ENCODE measurements at regions not wholly inside any gene's neighbourhood (a gene's known extent, or its start where the extent isn't known, plus 50 kb on each side); places are given as distances from the start of the nearest gene placed in this dataset.

GRCh38 chr14:58808828-58809227 is 171.1 kb downstream of the DACT1 start:
- Histone ChIP-seq H2AFZ (ENCODE audit: low read depth, low read length, poor library complexity, severe bottlenecking) (peak overlapping the region; percentile 2), H3K9ac (ENCODE audit: low read length) (no peak overlapping the region), H3K36me3 (ENCODE audit: control insufficient read depth in 1 of 2, insufficient read depth in 2 of 2, low read length in 2 of 2) (no peaks in the 10 kb centered on the region), H3K4me2 (ENCODE audit: low read length) (no peak overlapping the region), H3K9me2 (ENCODE audit: insufficient read depth) (no peaks in the 10 kb centered on the region), H3K79me2 (ENCODE audit: insufficient read depth, low read length) (no peaks in the 10 kb centered on the region), H3K27ac (ENCODE audit: low read depth, low read length) (no peak overlapping the region), H4K20me1 (ENCODE audit: insufficient read depth) (no peaks in the 10 kb centered on the region), H3K9me3 (ENCODE audit: control insufficient read depth in 1 of 2, insufficient read depth in 1 of 2, low read depth in 1 of 2, low read length in 2 of 2) (no peaks in the 10 kb centered on the region), H3K4me3 (replicated peaks in 1 of 2; ENCODE audit: low read depth in 1 of 2, low read length in 2 of 2) (no peak overlapping the region), H3K4me1 (ENCODE audit: control insufficient read depth in 1 of 2, insufficient read depth in 2 of 2, low read length in 2 of 2) (0 out of 4 replicates have a peak, but pooled peaks cover 0 to 2% of the 10 kb centered on the region in 2 experiments), H3K27me3 (ENCODE audit: insufficient read depth, low read length) (no peaks in the 10 kb centered on the region)
- no peak for ATAC-seq
- DNase-seq (ENCODE audit: low read depth, low spot score), result no peak
- intact Hi-C loops (cut with micrococcal nuclease), result no loop called here
- RAD21 ChIA-PET (ENCODE audit: low non-redundant PET in 1 of 2, low total read pairs in 2 of 2, uncharacterized antibody in 2 of 2, unreplicated experiment in 2 of 2), result no interaction called here
- CTCF ChIA-PET, result no interaction called here
- POLR2A ChIA-PET, result no interaction called here
- no peak for TF ChIP-seq YY1 (IDR thresholded peaks at IDR 0.05; ENCODE audit: extremely low read depth, insufficient replicate concordance, low read depth, low read length)
- no TSS peak for BruUV-seq (replicated peaks)

- no peaks in the 10 kb centered on the region for H3K27me3 ChIP-seq (ENCODE audit: insufficient read depth, low read length)
- no peak for ATAC-seq
- H3K4me3 ChIP-seq (replicated peaks in 1 of 2; ENCODE audit: low read depth in 1 of 2, low read length in 2 of 2), result no peak overlapping the region
- H4K20me1 ChIP-seq (ENCODE audit: insufficient read depth), result no peaks in the 10 kb centered on the region
- POLR2A ChIA-PET, result no interaction called here
- H3K9me3 ChIP-seq (ENCODE audit: control insufficient read depth in 1 of 2, insufficient read depth in 1 of 2, low read depth in 1 of 2, low read length in 2 of 2), result no peaks in the 10 kb centered on the region
- intact Hi-C loops (cut with micrococcal nuclease), result no loop called here
- DNase-seq (ENCODE audit: low read depth, low spot score), result no peak
- TF ChIP-seq SP1 (IDR thresholded peaks at IDR 0.05; ENCODE audit: low read depth) (no peak), SRF (IDR thresholded peaks at IDR 0.05; ENCODE audit: low read depth) (no peak), EGR1 (IDR thresholded peaks at IDR 0.05; ENCODE audit: low read depth) (no peak), ZBTB33 (IDR thresholded peaks at IDR 0.05; ENCODE audit: extremely low read depth, insufficient replicate concordance, low read length) (no peak), FOSL1 (IDR thresholded peaks at IDR 0.05; ENCODE audit: low read depth) (no peak), CTCF (IDR thresholded peaks at IDR 0.05 in 2 of 3, conservative IDR thresholded peaks at IDR 0.05 in 1 of 3; ENCODE audit: borderline replicate concordance in 1 of 3, insufficient read depth in 1 of 3, low read depth in 2 of 3, low read length in 2 of 3) (no peak), POLR2A (IDR thresholded peaks at IDR 0.05; ENCODE audit: borderline replicate concordance, extremely low read depth, insufficient read depth, insufficient read length) (no peak), YY1 (IDR thresholded peaks at IDR 0.05; ENCODE audit: extremely low read depth, insufficient replicate concordance, low read depth, low read length) (no peak), EZH2 (IDR thresholded peaks at IDR 0.05) (no peak), JUND (IDR thresholded peaks at IDR 0.05) (no peak), MAX (IDR thresholded peaks at IDR 0.05) (no peak), EZH2phosphoT487 (IDR thresholded peaks at IDR 0.05; ENCODE audit: borderline replicate concordance) (no peak), CEBPB (IDR thresholded peaks at IDR 0.05; ENCODE audit: low read depth) (no peak), RAD21 (IDR thresholded peaks at IDR 0.05; ENCODE audit: low read depth) (no peak), POLR2AphosphoS5 (IDR thresholded peaks at IDR 0.05; ENCODE audit: low read depth, low read length) (no peak), SIN3A (IDR thresholded peaks at IDR 0.05; ENCODE audit: low read depth) (no peak), TCF7L2 (IDR thresholded peaks at IDR 0.05; ENCODE audit: borderline replicate concordance, extremely low read depth, insufficient read depth, insufficient read length) (no peak), ELF1 (IDR thresholded peaks at IDR 0.05; ENCODE audit: borderline replicate concordance, low read depth) (no peak)
- RAD21 ChIA-PET (ENCODE audit: low non-redundant PET in 1 of 2, low total read pairs in 2 of 2, uncharacterized antibody in 2 of 2, unreplicated experiment in 2 of 2), result no interaction called here
- CTCF ChIA-PET, result no interaction called here
- no peak overlapping the region for H2AFZ ChIP-seq (ENCODE audit: low read depth, low read length, poor library complexity, severe bottlenecking)
- H3K9ac ChIP-seq (ENCODE audit: low read length), result no peak overlapping the region
- no TSS peak for BruUV-seq (replicated peaks)
- H3K27ac ChIP-seq (ENCODE audit: low read depth, low read length), result no peak overlapping the region
- H3K4me1 ChIP-seq (ENCODE audit: control insufficient read depth in 1 of 2, insufficient read depth in 2 of 2, low read length in 2 of 2), result 0 out of 4 replicates have a peak, but pooled peaks cover 0 to 2% of the 10 kb centered on the region in 2 experiments
- H3K79me2 ChIP-seq (ENCODE audit: insufficient read depth, low read length), result no peaks in the 10 kb centered on the region
- H3K36me3 ChIP-seq (ENCODE audit: control insufficient read depth in 1 of 2, insufficient read depth in 2 of 2, low read length in 2 of 2), result no peaks in the 10 kb centered on the region
- no peaks in the 10 kb centered on the region for H3K9me2 ChIP-seq (ENCODE audit: insufficient read depth)
- H3K4me2 ChIP-seq (ENCODE audit: low read length), result no peak overlapping the region
These were observed 171.8 kb downstream of the DACT1 start for GRCh38 chr14:58809520-58809919.
